Neuronal stem cell (in vitro differentiated cells): ENCODE measurements at regions not wholly inside any gene's neighbourhood (a gene's known extent, or its start where the extent isn't known, plus 50 kb on each side); places are given as distances from the start of the nearest gene placed in this dataset.

Experiments
- DNase-seq: peaks from one replicate; pipeline ENCODE4 v3.0.0-alpha.2; 2013; ENCODE audit warnings: low spot score
- H2AFZ ChIP-seq: one replicate; pipeline ENCODE4 v1.6.1; 2013; ENCODE audit warnings: mild to moderate bottlenecking, low read length, inconsistent platforms
- H2AK5ac ChIP-seq: 2 replicates; pipeline ENCODE4 v1.6.1; 2013; ENCODE audit warnings: low read depth, mild to moderate bottlenecking, inconsistent platforms, low read length, moderate library complexity, mixed read lengths
- H2BK120ac ChIP-seq: 2 replicates; pipeline ENCODE4 v1.6.1; 2013; ENCODE audit warnings: low read depth, mild to moderate bottlenecking, inconsistent platforms, low read length, moderate library complexity, mixed read lengths
- H2BK12ac ChIP-seq: one replicate; pipeline ENCODE4 v1.6.1; 2013; ENCODE audit warnings: low read length, inconsistent platforms
- H2BK15ac ChIP-seq: 2 replicates; pipeline ENCODE4 v1.6.1; 2013; ENCODE audit warnings: mild to moderate bottlenecking, low read length, inconsistent platforms, mixed read lengths
- H2BK5ac ChIP-seq: one replicate; pipeline ENCODE4 v1.6.1; 2013; ENCODE audit warnings: inconsistent platforms, mild to moderate bottlenecking, low read length, moderate library complexity
- H3K14ac ChIP-seq: one replicate; pipeline ENCODE4 v1.6.1; 2013; ENCODE audit warnings: low read length, inconsistent platforms
- H3K18ac ChIP-seq: 2 replicates; pipeline ENCODE4 v1.6.1; 2013; ENCODE audit warnings: low read length, inconsistent platforms
- H3K23ac ChIP-seq: 2 replicates; pipeline ENCODE4 v1.6.1; 2013; ENCODE audit warnings: low read depth, mild to moderate bottlenecking, mixed read lengths, low read length, inconsistent platforms; ENCODE audit not compliant: poor library complexity
- H3K27ac ChIP-seq: replicated peaks from 3 replicates; pipeline ENCODE4 v1.5.1; 2013; ENCODE audit warnings: low read length, inconsistent platforms
- H3K27me3 ChIP-seq, 3 experiments: 2 replicates each; pipeline ENCODE4 v1.6.1; 2013; ENCODE audit warnings: low read length in 3 of 3, mild to moderate bottlenecking in 2 of 3, inconsistent platforms in 1 of 3, low read depth in 1 of 3, mixed read lengths in 1 of 3, moderate library complexity in 1 of 3; ENCODE audit not compliant: control insufficient read depth in 3 of 3, insufficient read depth in 3 of 3
- H3K36me3 ChIP-seq, 2 donors: replicated peaks in 1 of 2; 2 replicates each; pipeline ENCODE4 v1.6.1; 2013; ENCODE audit warnings: low read length in 2 of 2; ENCODE audit not compliant: control insufficient read depth in 2 of 2, insufficient read depth in 2 of 2
- H3K4ac ChIP-seq: 2 replicates; pipeline ENCODE4 v1.6.1; 2013; ENCODE audit warnings: inconsistent platforms, mild to moderate bottlenecking, low read length, moderate library complexity
- H3K4me1 ChIP-seq, 2 donors: 1 replicate in 1 of 2; 2 replicates in 1 of 2; pipeline ENCODE4 v1.6.1; 2013; ENCODE audit warnings: low read length in 2 of 2, low read depth in 1 of 2; ENCODE audit not compliant: control insufficient read depth in 2 of 2, insufficient read depth in 1 of 2
- H3K4me2 ChIP-seq: one replicate; pipeline ENCODE4 v1.6.1; 2013; ENCODE audit warnings: mild to moderate bottlenecking, low read length, inconsistent platforms; ENCODE audit not compliant: insufficient read depth, poor library complexity, severe bottlenecking
- H3K4me3 ChIP-seq, 2 donors: 2 replicates each; pipeline ENCODE4 v1.5.1; 2013; ENCODE audit warnings: low read length in 2 of 2, mild to moderate bottlenecking in 2 of 2, inconsistent platforms in 1 of 2, moderate library complexity in 1 of 2
- H3K79me1 ChIP-seq: one replicate; pipeline ENCODE4 v1.6.1; 2013; ENCODE audit warnings: low read depth, mild to moderate bottlenecking, inconsistent platforms, low read length, moderate library complexity
- H3K9ac ChIP-seq: one replicate; pipeline ENCODE4 v1.6.1; 2013; ENCODE audit warnings: mild to moderate bottlenecking, low read depth, low read length, inconsistent platforms; ENCODE audit not compliant: poor library complexity
- H3K9me3 ChIP-seq, 2 donors: replicated peaks in 1 of 2; 2 replicates each; pipeline versions ENCODE3 to v1.6.1; 2013; ENCODE audit warnings: low read length in 2 of 2, mild to moderate bottlenecking in 2 of 2, inconsistent platforms in 1 of 2, low read depth in 1 of 2, mixed read lengths in 1 of 2, moderate library complexity in 1 of 2; ENCODE audit not compliant: control insufficient read depth in 2 of 2, insufficient read depth in 1 of 2
- H4K8ac ChIP-seq: one replicate; pipeline ENCODE4 v1.6.1; 2013; ENCODE audit warnings: low read depth, mild to moderate bottlenecking, inconsistent platforms, low read length, moderate library complexity
- H4K91ac ChIP-seq: one replicate; pipeline ENCODE4 v1.6.1; 2013; ENCODE audit warnings: low read length, low read depth, mild to moderate bottlenecking, inconsistent platforms; ENCODE audit not compliant: poor library complexity
- WGBS, 2 donors: extraction: QIAGEN DNeasy Blood & Tissue Kit; methylation state at CpG; one replicate each; pipeline ENCODE4 v1.1.7; 2013; ENCODE audit warnings: missing lambda C conversion rate in 2 of 2, mixed read lengths in 1 of 2; ENCODE audit not compliant: insufficient read length in 2 of 2, insufficient replicate concordance in 1 of 2; ENCODE audit errors: extremely low coverage in 2 of 2; 5-methylcytosine and 5-hydroxymethylcytosine counted together

DNA sequence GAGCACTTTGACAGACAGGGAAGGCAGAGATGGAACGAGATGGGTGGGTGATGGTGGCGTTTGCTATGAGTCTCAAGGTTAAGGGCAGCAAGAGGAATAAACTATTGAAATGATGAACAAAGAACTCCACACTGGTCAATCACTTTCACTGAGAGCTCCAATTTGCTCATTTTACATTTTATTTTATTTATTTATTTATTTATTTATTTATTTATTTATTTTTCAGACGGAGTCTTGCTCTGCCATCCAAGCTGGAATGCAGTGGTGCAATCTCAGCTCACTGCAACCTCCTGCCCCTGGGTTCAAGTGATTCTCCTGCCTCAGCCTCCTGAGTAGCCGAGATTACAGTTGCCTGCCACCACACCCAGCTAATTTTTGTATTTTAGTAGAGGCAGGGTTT is 669.1 kb downstream of the HS3ST4 start:
- Histone ChIP-seq H2AK5ac (no peak overlapping the region), H3K9me3 (no peaks in the 10 kb centered on the region), H3K4me2 (no peak overlapping the region), H2BK15ac (no peak overlapping the region), H3K9ac (no peak overlapping the region), H4K91ac (no peak overlapping the region), H3K4me3 (no peak overlapping the region), H3K23ac (no peak overlapping the region), H3K27ac (no peak overlapping the region), H2BK120ac (no peak overlapping the region), H3K4me1 (peaks cover 0 to 3% of the 10 kb centered on the region in 2 donors), H3K4ac (no peak overlapping the region), H4K8ac (no peak overlapping the region), H3K36me3 (no peaks in the 10 kb centered on the region), H3K14ac (no peak overlapping the region), H2AFZ (no peak overlapping the region), H3K27me3 (no peaks in the 10 kb centered on the region), H2BK5ac (no peak overlapping the region), H2BK12ac (no peak overlapping the region), H3K18ac (no peak overlapping the region), H3K79me1 (no peaks in the 10 kb centered on the region)
- no peak for DNase-seq
- no CpG with 5 or more reads among the region's 4 CpGs for WGBS, 2 donors

DNA sequence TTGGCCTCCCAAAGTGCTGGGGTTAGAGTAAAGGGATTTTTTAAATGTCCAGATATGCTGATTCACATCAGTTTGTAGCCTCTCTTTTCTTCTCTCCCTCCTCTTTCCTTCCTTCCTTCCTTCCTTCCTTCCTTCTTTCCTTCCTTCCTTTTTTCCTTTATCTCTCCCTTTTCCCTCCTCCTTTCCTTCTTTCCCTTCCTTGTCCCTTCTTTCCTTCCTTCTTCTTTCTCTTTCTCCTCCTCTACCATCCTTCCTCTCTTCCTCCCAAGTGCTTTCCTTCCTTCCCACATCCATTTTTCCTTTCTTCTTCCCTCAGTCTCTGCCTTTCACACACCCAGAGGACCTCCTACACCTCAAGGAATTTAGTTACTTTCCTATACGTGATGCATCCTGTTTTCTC is 671.8 kb downstream of the HS3ST4 start:
- Histone ChIP-seq H3K4ac (no peak overlapping the region), H3K4me3 (no peak overlapping the region), H3K36me3 (no peaks in the 10 kb centered on the region), H3K18ac (no peak overlapping the region), H3K4me1 (peaks cover 0 to 3% of the 10 kb centered on the region in 2 donors), H3K79me1 (no peaks in the 10 kb centered on the region), H3K27ac (no peak overlapping the region), H2BK120ac (no peak overlapping the region), H2BK15ac (no peak overlapping the region), H3K9me3 (no peaks in the 10 kb centered on the region), H2AFZ (no peak overlapping the region), H2BK5ac (no peak overlapping the region), H3K27me3 (no peaks in the 10 kb centered on the region), H2AK5ac (no peak overlapping the region), H3K9ac (no peak overlapping the region), H4K8ac (no peak overlapping the region), H2BK12ac (no peak overlapping the region), H3K4me2 (no peak overlapping the region), H3K14ac (no peak overlapping the region), H3K23ac (no peak overlapping the region), H4K91ac (no peak overlapping the region)
- WGBS, 2 donors: no CpG with 5 or more reads among the region's 1 CpG
- DNase-seq: no peak

DNA sequence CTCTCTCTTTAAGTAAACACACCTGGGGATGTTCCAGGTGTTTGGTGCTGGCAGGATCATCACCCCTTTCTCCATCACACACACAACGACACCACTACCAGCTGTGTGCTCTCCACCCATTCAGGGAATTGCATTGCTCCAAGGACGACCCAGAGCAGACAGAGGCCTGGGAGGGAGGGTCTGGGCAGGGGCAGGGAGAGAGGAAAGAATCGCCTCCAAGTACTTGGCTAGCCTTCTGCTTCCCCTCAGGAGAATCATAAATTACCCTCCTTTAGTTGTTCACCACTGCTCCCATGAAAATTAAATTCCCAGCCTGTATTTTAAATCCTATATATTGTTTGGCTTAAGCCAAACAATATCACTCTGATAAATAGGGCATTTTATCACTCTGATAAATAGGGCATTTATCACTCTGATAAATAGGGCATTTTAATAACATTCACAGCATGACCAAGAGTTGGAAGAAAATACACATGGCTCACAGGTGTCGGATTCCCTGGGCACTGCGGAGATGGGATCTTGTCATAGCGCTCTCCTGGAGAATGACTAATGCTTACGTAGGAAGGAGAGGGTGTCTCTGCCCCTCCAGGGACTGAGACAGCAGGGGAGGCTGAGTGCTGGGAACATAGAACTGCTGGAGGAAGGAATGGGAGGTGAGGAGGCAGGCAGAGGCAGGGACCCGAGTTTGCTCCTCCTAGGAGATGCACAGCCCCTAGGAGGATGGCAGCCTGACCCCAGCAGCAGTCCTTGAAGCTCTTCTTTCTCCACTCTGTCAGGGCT is 673.6 kb downstream of the HS3ST4 start:
- no peak for DNase-seq
- no peaks in the 10 kb centered on the region for H3K9me3 ChIP-seq
- no peak overlapping the region for H3K4me2 ChIP-seq
- no peak overlapping the region for H2AK5ac ChIP-seq
- H2BK120ac ChIP-seq: no peak overlapping the region
- no peak overlapping the region for H2BK15ac ChIP-seq
- H3K27me3 ChIP-seq: no peaks in the 10 kb centered on the region
- no peak overlapping the region for H3K18ac ChIP-seq
- no CpG with 5 or more reads among the region's 8 CpGs for WGBS, 2 donors
- peaks cover 0 to 3% of the 10 kb centered on the region in 2 donors for H3K4me1 ChIP-seq
- H3K14ac ChIP-seq: no peak overlapping the region
- no peak overlapping the region for H3K27ac ChIP-seq
- no peaks in the 10 kb centered on the region for H3K79me1 ChIP-seq
- no peaks in the 10 kb centered on the region for H3K36me3 ChIP-seq
- H3K4ac ChIP-seq: no peak overlapping the region
- no peak overlapping the region for H4K8ac ChIP-seq
- H2BK5ac ChIP-seq: no peak overlapping the region
- no peak overlapping the region for H2AFZ ChIP-seq
- H2BK12ac ChIP-seq: no peak overlapping the region
- H3K23ac ChIP-seq: no peak overlapping the region
- no peak overlapping the region for H3K4me3 ChIP-seq
- no peak overlapping the region for H3K9ac ChIP-seq
- no peak overlapping the region for H4K91ac ChIP-seq

DNA sequence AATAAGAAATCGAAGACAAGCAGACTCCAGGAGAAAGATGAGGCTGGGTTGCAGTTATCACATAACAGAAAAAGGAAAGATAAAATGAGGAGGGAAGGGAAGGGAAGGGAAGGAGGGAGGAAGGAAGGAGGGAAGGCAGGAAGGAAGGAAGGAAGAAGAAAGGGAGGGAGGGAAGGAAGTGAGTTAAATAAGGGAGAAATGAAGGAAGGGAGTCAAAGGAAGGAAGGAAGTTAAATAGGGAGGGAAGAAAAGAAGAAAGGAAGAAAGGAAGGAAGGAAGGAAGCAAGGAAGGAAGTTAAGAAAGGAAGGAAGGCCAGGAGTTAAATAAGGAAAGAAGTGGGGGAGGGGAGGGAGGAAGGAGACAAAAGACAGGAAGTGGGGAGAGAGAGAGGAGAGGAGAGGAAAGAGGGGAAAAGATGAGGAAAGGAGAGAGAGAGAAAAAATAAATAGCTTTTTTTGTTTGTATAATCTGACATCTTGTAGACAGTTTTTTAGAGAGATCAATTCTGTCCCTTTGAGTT is 679.6 kb downstream of the HS3ST4 start:
- Histone ChIP-seq H3K27me3 (no peaks in the 10 kb centered on the region), H2AK5ac (no peak overlapping the region), H3K4me1 (no peaks in the 10 kb centered on the region), H4K91ac (no peak overlapping the region), H3K14ac (no peak overlapping the region), H3K4me3 (no peak overlapping the region), H3K23ac (no peak overlapping the region), H3K9me3 (peaks cover 0 to 4% of the 10 kb centered on the region in 2 donors), H4K8ac (no peak overlapping the region), H3K27ac (no peak overlapping the region), H3K79me1 (no peaks in the 10 kb centered on the region), H2BK5ac (no peak overlapping the region), H3K18ac (no peak overlapping the region), H3K4me2 (no peak overlapping the region), H2BK12ac (no peak overlapping the region), H3K9ac (no peak overlapping the region), H3K4ac (no peak overlapping the region), H3K36me3 (no peaks in the 10 kb centered on the region), H2BK120ac (no peak overlapping the region), H2BK15ac (no peak overlapping the region), H2AFZ (no peak overlapping the region)
- no CpG with 5 or more reads among the region's 1 CpG for WGBS, 2 donors
- DNase-seq: no peak
